HuH-7 (cell line): ENCODE measurements at regions not wholly inside any gene's neighbourhood (a gene's known extent, or its start where the extent isn't known, plus 50 kb on each side); places are given as distances from the start of the nearest gene placed in this dataset.

Source experiments
- DNase-seq: peaks from one replicate; pipeline ENCODE4 v3.0.0; 2011; ENCODE audit warnings: low spot score

DNA sequence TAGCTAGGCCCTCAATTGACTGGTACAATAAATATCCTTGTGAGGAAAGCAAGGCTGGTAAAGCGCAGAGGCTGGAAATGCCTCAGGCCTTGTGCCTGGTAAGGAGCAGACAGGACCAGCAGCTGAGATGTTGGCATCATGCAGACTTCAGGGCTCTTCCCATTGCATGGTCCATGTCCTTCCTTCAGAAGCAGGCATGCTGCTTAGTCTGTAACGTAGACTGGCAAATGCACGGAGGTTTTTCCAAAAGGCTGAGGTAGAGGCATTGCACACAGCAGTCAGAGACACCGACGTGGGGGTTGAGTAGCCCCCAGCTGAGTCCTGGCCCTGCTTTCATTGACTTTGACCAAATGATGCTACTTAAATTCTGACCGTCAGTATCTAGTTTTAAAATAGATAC is 87.1 kb downstream of the ADRB2 start:
- DNase-seq, result no peak

- no peak for DNase-seq
These were observed 87.6 kb downstream of the ADRB2 start for GRCh38 chr5:148913985-148914431.

DNA sequence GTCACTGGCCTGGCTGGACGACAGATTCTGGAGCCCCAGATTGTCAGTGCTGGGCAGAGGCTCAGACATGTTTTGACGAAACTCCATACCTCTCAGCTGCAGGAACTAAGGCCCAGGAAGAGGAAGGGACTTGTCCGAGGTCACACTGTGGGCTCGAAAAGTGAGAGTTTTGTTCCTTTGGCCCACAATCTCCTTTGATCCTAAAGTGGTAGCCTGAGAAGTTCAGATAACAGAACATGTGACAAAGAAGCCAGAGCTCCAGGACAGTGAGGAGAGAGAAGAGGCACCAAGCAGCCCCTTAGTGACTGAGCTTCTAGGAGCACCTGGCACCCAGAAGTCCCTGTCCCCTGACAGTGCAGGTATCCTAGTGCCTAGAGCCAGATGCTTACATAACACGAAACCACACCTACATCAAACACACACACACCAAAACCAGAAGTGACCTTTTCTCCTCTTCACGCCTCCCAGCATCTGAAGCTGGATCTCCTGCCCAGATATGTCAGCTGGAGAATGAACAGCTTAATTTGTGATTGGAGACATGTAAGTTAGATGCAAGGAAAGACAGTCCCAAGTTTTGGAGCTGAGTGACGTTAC is 88.9 kb downstream of the ADRB2 start:
- no peak for DNase-seq

- DNase-seq, result no peak
These were observed 94.4 kb downstream of the ADRB2 start for GRCh38 chr5:148920646-148921288.

GRCh38 chr5:148921350-148921749 is 94.9 kb downstream of the ADRB2 start:
- DNase-seq, result no peak

- DNase-seq, result no peak
These were observed 96.2 kb downstream of the ADRB2 start for GRCh38 chr5:148922606-148923005.

- DNase-seq, result no peak
These were observed 96.6 kb downstream of the ADRB2 start for GRCh38 chr5:148923023-148923422.

- no peak for DNase-seq
These were observed 98.4 kb downstream of the ADRB2 start for GRCh38 chr5:148924817-148925216.

GRCh38 chr5:148926207-148926606 is 99.8 kb downstream of the ADRB2 start:
- DNase-seq, result no peak

DNA sequence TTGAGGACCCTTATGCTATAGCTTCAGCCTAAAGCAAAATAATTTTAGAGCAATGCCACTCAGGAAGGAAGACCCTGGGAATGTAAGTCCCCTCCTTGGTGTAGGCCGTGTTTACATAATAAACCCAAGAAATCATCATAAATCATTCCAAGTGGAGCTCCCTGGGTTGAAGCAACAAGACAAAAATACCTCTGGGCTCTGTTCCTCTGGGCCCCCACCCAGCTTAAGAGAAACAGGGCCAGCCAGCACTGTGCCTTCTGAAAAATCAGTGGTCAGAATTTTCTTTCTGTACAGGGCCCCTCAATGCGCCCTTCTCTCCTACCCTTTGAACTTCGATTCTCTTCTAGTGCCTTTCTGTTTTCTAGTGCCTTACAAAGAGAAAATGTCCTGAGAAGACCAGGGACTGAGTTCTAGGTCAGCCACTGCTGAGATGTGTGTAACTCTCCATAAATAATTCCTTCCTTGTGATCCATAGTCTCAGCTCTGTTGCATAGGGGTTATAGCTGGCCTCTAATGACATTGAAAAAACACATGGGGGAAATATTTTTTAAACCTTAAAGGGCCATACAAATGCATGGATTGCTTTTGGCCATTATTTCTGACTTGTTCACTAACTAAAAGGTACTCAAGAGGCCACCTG is 101.0 kb downstream of the ADRB2 start:
- DNase-seq, result no peak

GRCh38 chr5:148928141-148928540 is 101.7 kb downstream of the ADRB2 start:
- no peak for DNase-seq

- no peak for DNase-seq
These were observed 105.1 kb downstream of the ADRB2 start for GRCh38 chr5:148931453-148932057.

- no peak for DNase-seq
These were observed 106.0 kb downstream of the ADRB2 start for GRCh38 chr5:148932355-148932935.

- DNase-seq, result no peak
These were observed 107.6 kb downstream of the ADRB2 start for GRCh38 chr5:148933903-148934432.

DNA sequence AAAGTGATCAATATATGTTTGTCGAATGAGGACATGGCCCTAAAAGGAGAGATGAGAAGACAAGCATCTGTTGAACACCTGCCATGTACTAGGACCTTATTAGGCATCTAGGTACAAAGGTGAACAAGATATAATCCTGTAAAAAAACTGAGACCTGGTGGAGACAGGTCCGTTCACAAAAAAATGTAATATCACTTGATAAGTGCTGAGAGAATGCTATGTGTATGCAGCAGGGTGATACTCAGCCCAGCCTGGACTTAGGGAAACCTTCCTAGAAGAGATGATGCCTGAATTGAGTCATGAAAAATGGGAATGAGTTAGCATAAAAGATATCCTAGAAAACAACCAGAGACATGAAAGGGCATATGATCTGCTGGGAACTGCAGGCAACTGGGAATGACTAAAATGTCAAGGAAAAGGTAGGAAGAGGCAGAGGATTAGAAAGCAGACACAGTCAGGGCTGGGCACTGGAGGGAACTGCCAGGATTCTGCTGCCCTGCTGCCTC is 108.5 kb downstream of the ADRB2 start:
- DNase-seq, result no peak

DNA sequence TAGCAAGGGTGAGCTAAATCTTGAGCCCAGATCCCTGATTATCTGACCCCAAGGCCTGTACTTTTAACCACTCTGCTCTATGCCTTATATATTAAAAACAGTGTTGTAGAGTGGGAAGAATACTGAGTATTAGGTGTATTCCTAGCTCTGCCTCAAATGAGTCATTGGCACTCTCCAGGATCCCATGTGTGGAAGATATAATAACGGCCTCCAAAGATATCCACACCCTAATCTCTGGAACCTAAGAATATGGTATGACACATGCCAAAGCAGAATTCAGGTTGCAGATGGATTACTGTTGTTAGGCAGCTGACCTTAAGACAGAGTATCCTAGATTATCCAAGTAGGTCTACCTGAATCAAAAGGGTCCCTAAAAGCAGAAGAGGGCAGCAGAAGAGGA is 110.8 kb downstream of the ADRB2 start:
- DNase-seq, result no peak

- DNase-seq, result no peak
These were observed 111.6 kb downstream of the ADRB2 start for GRCh38 chr5:148937830-148938521.

GRCh38 chr5:148938522-148938882 is 112.1 kb downstream of the ADRB2 start:
- DNase-seq, result no peak

- no peak for DNase-seq
These were observed 113.3 kb downstream of the ADRB2 start for GRCh38 chr5:148939676-148940075.

DNA sequence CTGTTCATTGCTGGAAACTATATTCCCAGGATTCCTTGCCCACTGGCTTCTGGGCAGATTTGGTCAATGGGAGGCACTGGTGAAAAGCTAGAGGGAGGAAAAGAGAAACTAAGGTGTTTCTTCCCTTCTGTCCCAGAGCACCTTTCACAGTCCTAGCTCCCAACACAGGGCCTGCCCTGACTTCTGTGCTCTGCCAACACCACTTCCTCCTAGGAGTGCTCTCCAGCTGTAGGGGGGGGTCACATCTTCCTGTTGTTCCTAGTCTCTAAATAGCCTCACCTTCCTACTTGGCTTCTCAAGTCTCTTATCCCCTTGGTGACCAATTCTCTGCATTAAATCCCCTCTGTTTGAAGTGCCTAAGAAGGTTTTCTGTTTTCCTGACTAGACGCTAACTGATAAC is 115.4 kb downstream of the ADRB2 start:
- DNase-seq, result no peak

GRCh38 chr5:148949841-148950470 is 112.9 kb downstream of the SH3TC2 start:
- no peak for DNase-seq
